ENCODE measurements at regions not wholly inside any gene's neighbourhood (a gene's known extent, or its start where the extent isn't known, plus 50 kb on each side); places are given as distances from the start of the nearest gene placed in this dataset.

GRCh38 chr13:107842562-107843180, 372.7 kb downstream of the LIG4 start:
- peak overlapping the region; percentile 89 for H3K27ac Mint-ChIP-seq
- peaks cover 58% of the 10 kb centered on the region for H3K4me1 Mint-ChIP-seq
- no peak for DNase-seq (ENCODE audit: low spot score)
- no peak overlapping the region for H3K4me3 Mint-ChIP-seq
- CTCF ChIA-PET, result interaction anchor here (1.1 kb wide), 1 partner anchor 639 kb away, joined by 4 read pairs; no protein-coding TSS in a partner anchor
- TF ChIP-seq NR2C2 (CRISPR knock-in tag; IDR thresholded peaks at IDR 0.05) (no peak), TEAD4 (CRISPR knock-in tag; IDR thresholded peaks at IDR 0.05) (no peak), RELA (CRISPR knock-in tag; IDR thresholded peaks at IDR 0.05; ENCODE audit: borderline replicate concordance) (no peak), EMX1 (CRISPR knock-in tag; IDR thresholded peaks at IDR 0.05) (no peak), RORB (CRISPR knock-in tag; IDR thresholded peaks at IDR 0.05) (no peak), IRF1 (CRISPR knock-in tag; IDR thresholded peaks at IDR 0.05) (no peak), MXD4 (CRISPR knock-in tag; IDR thresholded peaks at IDR 0.05; ENCODE audit: borderline replicate concordance) (no peak), PRRX2 (CRISPR knock-in tag; IDR thresholded peaks at IDR 0.05) (no peak), USF1 (CRISPR knock-in tag; IDR thresholded peaks at IDR 0.05) (no peak), ZNF425 (CRISPR knock-in tag; conservative IDR thresholded peaks at IDR 0.05) (no peak), SMAD4 (CRISPR knock-in tag; IDR thresholded peaks at IDR 0.05) (no peak), ZNF232 (CRISPR knock-in tag; IDR thresholded peaks at IDR 0.05) (no peak), ZNF532 (CRISPR knock-in tag; IDR thresholded peaks at IDR 0.05; ENCODE audit: borderline replicate concordance) (no peak), ZNF423 (CRISPR knock-in tag; IDR thresholded peaks at IDR 0.05) (no peak), ERG (CRISPR knock-in tag; IDR thresholded peaks at IDR 0.05) (no peak), ETV6 (CRISPR knock-in tag; IDR thresholded peaks at IDR 0.05) (no peak), ZNF138 (CRISPR knock-in tag; conservative IDR thresholded peaks at IDR 0.05) (no peak), NR1H2 (CRISPR knock-in tag; IDR thresholded peaks at IDR 0.05) (no peak), MAX (CRISPR knock-in tag; IDR thresholded peaks at IDR 0.05) (no peak), CREM (CRISPR knock-in tag; IDR thresholded peaks at IDR 0.05) (no peak)
- H3K36me3 Mint-ChIP-seq, result no peaks in the 10 kb centered on the region
- no peaks in the 10 kb centered on the region for H3K9me3 Mint-ChIP-seq
- ATAC-seq, result no peak
- POLR2A ChIA-PET, result no interaction called here
- H3K27me3 Mint-ChIP-seq (ENCODE audit: low read depth), result no peaks in the 10 kb centered on the region
